Epithelial cell of proximal tubule (primary cell): ENCODE measurements at regions not wholly inside any gene's neighbourhood (a gene's known extent, or its start where the extent isn't known, plus 50 kb on each side); places are given as distances from the start of the nearest gene placed in this dataset.

Source experiments
- DNase-seq: peaks from one replicate; pipeline ENCODE4 v3.0.0-alpha.2; 2011; ENCODE audit warnings: low read depth
- H3K4me3 ChIP-seq: 2 replicates; pipeline ENCODE4 v1.5.1; 2011; ENCODE audit warnings: low read depth, mild to moderate bottlenecking, low read length
- CTCF ChIP-seq: conservative IDR thresholded peaks from 2 replicates; pipeline ENCODE4 v1.5.1; 2012; ENCODE audit warnings: low read depth, mild to moderate bottlenecking, low read length

DNA sequence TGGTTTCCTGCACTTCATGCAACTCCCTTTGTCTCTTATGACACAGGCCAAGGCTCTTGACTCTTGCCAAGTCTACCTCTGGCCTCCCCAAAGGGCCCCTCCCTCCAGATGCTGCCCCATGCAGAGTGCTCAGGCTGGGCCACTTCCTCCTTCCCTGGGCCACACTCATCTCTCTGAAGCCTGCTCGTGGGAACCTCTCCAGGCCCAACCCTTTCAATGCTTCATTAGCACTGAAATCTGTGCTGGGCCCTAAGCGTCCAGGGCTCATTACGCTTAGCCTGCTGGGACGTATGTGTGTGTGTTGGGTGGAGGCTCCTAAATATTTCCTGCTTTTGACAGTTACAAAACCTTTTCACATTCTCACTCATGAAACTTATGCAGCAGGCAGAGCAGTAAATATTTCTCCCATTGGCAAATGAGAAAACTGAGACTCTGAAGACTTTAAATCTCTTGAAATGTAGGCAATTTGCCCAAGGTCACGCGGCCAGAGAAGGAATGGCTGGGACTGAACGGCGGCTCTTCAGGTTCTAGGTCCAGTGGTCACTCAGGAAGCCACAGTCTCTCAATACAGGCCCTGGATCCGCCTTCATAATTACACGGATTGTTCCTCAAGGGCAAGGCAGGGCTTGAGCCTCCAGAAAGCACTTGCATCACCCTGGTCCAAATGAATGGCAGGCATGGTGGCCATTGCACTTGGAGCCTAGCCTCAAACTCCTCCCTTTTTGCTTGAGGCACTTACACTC, 241.7 kb upstream of the HES1 start:
- no peak for DNase-seq
- no peak for TF ChIP-seq CTCF

GRCh38 chr3:193895409-193895808, 240.5 kb upstream of the HES1 start:
- TF ChIP-seq CTCF = no peak
- DNase-seq = no peak
- no peak overlapping the region for H3K4me3 ChIP-seq

More for the DNA sequence above, 241.7 kb upstream of the HES1 start:
- H3K4me3 ChIP-seq = no peak overlapping the region

GRCh38 chr3:193896419-193896818, 239.5 kb upstream of the HES1 start:
- H3K4me3 ChIP-seq = no peak overlapping the region
- no peak for DNase-seq
- no peak for TF ChIP-seq CTCF

DNA sequence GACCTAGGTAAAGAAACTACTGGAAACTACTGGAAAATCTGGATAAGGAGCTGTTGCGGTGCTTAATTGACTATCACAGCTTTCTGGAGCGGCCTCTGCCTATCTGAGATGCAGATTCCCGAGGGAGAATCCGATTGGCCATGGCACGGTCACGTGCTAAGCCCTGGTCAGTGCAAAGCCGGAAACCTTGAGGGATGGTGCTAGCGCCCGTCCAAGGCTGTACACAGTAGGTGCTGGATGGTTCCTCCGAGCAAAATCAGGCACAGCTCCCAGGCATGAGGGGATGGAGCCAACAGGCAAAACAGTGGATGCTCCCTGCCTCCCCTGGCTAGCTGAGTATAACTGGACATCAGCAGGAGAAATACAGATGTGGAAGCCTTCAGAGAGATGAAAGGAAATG, 238.7 kb upstream of the HES1 start:
- TF ChIP-seq CTCF = no peak
- DNase-seq = no peak
- H3K4me3 ChIP-seq = no peak overlapping the region

- no peak overlapping the region for H3K4me3 ChIP-seq
- TF ChIP-seq CTCF = no peak
- no peak for DNase-seq
These were observed 238.2 kb upstream of the HES1 start for GRCh38 chr3:193897731-193898180.

DNA sequence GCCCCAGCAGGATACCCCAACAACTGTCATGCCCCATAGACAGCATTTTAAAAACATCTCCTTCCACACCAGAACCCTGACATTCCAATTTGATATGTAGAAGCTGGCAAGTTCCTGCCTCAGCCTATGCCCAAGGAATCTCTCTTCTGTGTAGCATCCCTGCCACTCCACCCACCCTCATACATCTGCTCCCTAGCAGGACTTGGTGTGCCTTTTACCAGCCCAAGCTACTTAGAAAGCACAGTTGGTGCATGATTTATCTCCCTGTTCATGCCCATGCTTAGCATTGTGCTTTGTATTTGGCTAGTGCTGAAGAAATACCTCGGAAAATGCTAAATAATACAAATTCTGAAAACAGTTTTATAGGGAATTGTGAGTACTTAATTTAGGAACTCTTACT, 236.9 kb upstream of the HES1 start:
- H3K4me3 ChIP-seq = no peak overlapping the region
- no peak for TF ChIP-seq CTCF
- no peak for DNase-seq

- TF ChIP-seq CTCF = no peak
- H3K4me3 ChIP-seq = no peak overlapping the region
- DNase-seq = no peak
These were observed 234.9 kb upstream of the HES1 start for GRCh38 chr3:193901007-193901406.
